ENCODE measurements at regions not wholly inside any gene's neighbourhood (a gene's known extent, or its start where the extent isn't known, plus 50 kb on each side); places are given as distances from the start of the nearest gene placed in this dataset.

DNA sequence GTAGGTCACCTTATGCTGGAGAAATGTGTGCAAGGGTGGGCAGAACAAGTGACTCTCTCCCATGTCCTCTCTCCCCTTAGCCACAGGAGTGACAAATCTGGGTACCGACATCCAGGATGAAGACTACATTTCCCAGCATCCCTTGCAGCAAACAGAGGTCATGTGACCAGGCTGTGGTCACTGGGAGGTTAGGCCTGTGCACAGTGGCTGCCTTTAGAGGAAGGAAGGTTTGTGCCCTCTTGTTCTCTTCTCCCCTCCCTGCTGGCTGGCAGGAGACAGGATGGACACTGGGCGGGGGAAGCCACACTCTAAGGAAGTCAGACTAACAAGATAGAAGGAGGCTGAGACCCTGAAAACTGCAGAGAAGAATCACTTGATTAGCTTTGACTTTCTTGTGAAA is 360.2 kb downstream of the PREX1 start:
- no peak overlapping the region for H3K4me3 ChIP-seq (ENCODE audit: low read depth, low read length)
- TF ChIP-seq, protein P1, sequence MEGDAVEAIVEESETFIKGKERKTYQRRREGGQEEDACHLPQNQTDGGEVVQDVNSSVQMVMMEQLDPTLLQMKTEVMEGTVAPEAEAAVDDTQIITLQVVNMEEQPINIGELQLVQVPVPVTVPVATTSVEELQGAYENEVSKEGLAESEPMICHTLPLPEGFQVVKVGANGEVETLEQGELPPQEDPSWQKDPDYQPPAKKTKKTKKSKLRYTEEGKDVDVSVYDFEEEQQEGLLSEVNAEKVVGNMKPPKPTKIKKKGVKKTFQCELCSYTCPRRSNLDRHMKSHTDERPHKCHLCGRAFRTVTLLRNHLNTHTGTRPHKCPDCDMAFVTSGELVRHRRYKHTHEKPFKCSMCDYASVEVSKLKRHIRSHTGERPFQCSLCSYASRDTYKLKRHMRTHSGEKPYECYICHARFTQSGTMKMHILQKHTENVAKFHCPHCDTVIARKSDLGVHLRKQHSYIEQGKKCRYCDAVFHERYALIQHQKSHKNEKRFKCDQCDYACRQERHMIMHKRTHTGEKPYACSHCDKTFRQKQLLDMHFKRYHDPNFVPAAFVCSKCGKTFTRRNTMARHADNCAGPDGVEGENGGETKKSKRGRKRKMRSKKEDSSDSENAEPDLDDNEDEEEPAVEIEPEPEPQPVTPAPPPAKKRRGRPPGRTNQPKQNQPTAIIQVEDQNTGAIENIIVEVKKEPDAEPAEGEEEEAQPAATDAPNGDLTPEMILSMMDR (IDR thresholded peaks at IDR 0.05; ENCODE audit: insufficient read depth, low read length, missing control alignments) = no peak
- ChIA-PET CTCF (no interaction called here), POLR2A (no interaction called here)
- no peak for DNase-seq (ENCODE audit: low read depth, low spot score)

DNA sequence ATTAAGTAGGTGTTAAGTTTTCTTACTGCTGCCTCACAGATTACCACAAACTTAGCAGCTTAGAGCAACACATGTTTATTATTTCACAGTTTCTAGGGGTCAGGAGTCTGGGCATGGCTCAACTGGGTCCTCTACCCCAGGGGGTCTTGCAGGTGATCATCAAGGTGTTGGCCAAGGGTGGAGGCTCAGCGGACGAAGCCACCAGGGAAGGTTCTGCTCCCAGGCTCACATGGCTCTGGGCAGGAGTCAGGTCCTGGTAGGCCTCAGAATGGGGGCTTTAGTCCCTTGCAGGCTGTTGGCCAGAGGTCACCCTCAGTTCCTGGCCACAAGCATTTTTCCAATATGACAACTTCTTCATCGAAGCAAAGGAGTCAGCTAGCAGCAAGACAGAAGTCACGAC is 362.5 kb downstream of the PREX1 start:
- CTCF ChIA-PET = no interaction called here
- DNase-seq (ENCODE audit: low read depth, low spot score) = no peak
- TF ChIP-seq, protein P1 (IDR thresholded peaks at IDR 0.05; ENCODE audit: insufficient read depth, low read length, missing control alignments) = no peak
- H3K4me3 ChIP-seq (ENCODE audit: low read depth, low read length) = no peak overlapping the region
- POLR2A ChIA-PET = no interaction called here

DNA sequence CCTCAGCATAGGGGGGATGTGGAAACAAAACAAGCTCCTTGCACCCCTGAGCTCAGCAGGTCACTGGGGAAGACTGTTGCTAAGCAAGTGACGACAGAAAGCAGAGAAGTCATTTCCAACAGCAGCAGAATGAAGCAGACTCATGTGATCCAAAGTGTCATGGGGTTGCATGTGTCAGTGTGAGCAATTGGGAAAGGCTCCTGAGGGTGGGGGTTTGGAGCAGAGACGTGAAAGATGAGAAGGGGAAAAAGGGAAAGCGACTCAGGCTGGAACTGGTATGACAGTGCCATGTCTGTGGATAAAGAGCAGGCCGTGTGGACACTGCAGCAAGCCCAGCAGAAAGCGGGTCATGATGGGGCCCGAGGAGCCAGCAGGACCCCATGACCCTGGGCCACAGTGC is 363.9 kb downstream of the PREX1 start:
- H3K4me3 ChIP-seq (ENCODE audit: low read depth, low read length) = no peak overlapping the region
- ChIA-PET POLR2A (no interaction called here), CTCF (no interaction called here)
- DNase-seq (ENCODE audit: low read depth, low spot score) = peak; percentile 10
- TF ChIP-seq, protein P1 (IDR thresholded peaks at IDR 0.05; ENCODE audit: insufficient read depth, low read length, missing control alignments) = no peak

DNA sequence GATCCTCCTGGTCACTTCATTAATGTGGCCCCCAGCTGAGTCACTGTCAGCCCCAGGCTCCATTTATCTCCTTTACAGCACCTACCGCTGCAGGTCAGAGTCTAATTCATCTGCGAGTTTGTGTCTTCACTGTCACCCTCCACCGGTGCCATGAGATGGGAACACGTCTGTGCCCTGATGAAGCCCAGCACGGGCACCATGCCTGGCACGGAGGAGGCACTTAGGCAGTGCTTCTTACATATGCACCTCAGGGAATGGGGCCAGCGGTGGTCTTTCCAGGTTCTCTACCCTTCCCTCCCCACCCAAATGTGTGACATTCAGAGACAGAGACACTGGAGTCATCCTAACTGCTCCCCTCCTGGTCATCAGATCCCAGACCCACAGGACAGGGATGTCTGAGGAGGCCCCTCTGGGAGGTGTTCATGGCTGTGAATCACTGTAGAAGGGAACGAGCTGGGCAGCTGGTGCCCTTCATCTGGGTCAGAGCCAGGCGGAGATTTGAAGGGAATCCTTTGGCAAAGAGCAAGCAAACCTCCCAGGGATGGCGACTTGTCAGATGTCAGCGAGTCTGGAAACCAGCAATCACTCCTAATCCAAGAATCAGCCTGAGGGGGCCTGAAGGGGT is 364.6 kb downstream of the PREX1 start:
- ChIA-PET POLR2A (no interaction called here), CTCF (no interaction called here)
- TF ChIP-seq, protein P1 (IDR thresholded peaks at IDR 0.05; ENCODE audit: insufficient read depth, low read length, missing control alignments) = no peak
- H3K4me3 ChIP-seq (ENCODE audit: low read depth, low read length) = no peak overlapping the region
- DNase-seq (ENCODE audit: low read depth, low spot score) = no peak

DNA sequence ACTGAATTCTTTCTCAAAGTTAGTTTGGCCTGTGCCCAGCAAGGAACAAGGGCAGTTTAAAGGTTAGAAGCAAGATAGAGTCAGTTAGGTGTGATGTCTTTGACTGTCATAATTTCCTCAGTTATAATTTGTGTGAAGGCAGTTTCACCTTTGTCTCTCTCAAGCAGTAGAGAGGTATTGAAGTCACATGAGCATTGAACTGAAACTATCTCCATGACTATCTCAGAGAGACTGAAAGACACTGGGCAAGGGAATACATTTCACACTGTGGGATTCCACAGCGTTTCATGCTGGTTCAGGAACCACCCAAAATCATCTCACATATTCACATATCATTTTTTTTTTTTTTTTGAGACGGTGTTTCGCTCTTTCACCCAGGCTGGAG is 366.1 kb downstream of the PREX1 start:
- no peak for DNase-seq (ENCODE audit: low read depth, low spot score)
- TF ChIP-seq, protein P1 (IDR thresholded peaks at IDR 0.05; ENCODE audit: insufficient read depth, low read length, missing control alignments) = no peak
- H3K4me3 ChIP-seq (ENCODE audit: low read depth, low read length) = no peak overlapping the region
- CTCF ChIA-PET = no interaction called here
- POLR2A ChIA-PET = no interaction called here

DNA sequence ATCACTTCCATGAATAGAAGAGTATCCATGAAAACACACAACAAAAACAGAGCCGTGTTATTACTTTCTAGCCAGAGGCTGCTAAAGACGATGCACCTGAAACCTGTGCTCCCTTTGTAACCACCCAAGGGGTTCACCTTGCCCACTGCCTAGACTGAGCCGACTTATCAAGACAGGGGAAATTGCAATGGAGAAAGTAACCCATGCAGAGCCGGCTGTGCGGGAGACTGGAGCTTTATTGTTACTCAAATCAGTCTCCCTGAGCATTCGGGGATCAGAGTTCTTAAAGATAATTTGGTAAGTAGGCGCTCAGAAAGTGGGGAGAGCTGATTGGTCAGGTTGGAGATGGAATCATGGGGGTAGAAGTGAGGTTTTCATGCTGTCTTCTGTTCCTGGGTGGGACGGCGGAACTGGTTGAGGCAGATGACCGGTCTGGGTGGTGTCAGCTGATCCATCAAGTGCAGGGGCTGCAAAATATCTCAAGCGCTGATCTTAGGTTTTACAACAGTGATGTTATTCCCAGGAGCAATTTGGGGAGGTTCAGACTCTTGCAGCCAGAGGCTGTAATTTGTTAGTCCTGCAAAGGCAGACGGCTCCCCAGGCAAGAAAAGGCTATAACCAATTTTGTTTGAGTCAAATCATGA is 366.6 kb downstream of the PREX1 start:
- ChIA-PET CTCF (no interaction called here), POLR2A (no interaction called here)
- H3K4me3 ChIP-seq (ENCODE audit: low read depth, low read length) = no peak overlapping the region
- TF ChIP-seq, protein P1 (IDR thresholded peaks at IDR 0.05; ENCODE audit: insufficient read depth, low read length, missing control alignments) = no peak
- no peak for DNase-seq (ENCODE audit: low read depth, low spot score)

Data from AG04449 (cell line).